ENCODE measurements at regions not wholly inside any gene's neighbourhood (a gene's known extent, or its start where the extent isn't known, plus 50 kb on each side); places are given as distances from the start of the nearest gene placed in this dataset.

DNA sequence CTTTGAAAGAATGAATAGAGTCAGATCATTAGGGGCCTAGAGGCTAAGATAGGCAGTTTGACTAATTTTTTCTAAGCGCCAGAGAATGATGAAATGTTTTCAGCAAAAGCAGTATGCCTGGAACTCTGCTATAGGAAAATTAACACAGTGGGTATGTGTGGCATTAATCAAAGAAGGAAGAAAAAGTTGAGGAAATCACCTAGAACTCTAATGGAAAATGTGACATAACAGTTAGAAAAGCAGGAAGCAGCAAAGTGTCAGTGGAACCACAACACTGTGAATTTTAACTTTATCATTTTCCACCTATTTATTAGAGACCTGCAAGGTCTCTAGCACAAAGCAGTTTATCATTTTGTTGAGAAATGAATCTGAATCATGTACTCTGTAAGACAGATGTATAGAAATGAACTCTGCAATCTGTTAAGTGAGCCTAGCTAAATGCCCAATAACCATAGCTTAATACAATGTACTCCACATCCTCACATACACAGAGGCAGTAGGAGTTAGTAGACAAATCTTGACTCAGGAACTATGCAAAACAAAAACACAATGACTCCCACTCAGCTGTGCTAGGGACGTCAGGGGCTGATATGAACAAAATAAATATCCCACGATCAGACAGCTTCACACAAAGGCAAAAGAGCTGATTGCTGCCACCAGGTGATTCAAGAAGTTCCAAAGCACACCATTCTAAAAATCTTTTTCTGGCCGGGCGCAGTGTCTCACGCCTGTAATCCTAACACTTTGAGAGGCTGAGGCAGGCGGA lies 500.7 kb upstream of the NFIA start:
- peaks cover 7% of the 10 kb centered on the region for H3K9me3 Mint-ChIP-seq (ENCODE audit: low read depth)
- H3K27me3 Mint-ChIP-seq: no peaks in the 10 kb centered on the region
- H3K4me1 Mint-ChIP-seq (ENCODE audit: low read depth): no peaks in the 10 kb centered on the region
- H3K27ac Mint-ChIP-seq: no peak overlapping the region
- H3K36me3 Mint-ChIP-seq: no peaks in the 10 kb centered on the region
- no peak overlapping the region for H3K4me3 Mint-ChIP-seq

- no peaks in the 10 kb centered on the region for H3K4me1 Mint-ChIP-seq (ENCODE audit: low read depth)
- no peak overlapping the region for H3K27ac Mint-ChIP-seq
- H3K4me3 Mint-ChIP-seq: no peak overlapping the region
- no peaks in the 10 kb centered on the region for H3K9me3 Mint-ChIP-seq (ENCODE audit: low read depth)
- peaks cover 1% of the 10 kb centered on the region for H3K27me3 Mint-ChIP-seq
- no peaks in the 10 kb centered on the region for H3K36me3 Mint-ChIP-seq
Measured at GRCh38 chr1:60577029-60577428, 503.5 kb upstream of the C1orf87 start.

DNA sequence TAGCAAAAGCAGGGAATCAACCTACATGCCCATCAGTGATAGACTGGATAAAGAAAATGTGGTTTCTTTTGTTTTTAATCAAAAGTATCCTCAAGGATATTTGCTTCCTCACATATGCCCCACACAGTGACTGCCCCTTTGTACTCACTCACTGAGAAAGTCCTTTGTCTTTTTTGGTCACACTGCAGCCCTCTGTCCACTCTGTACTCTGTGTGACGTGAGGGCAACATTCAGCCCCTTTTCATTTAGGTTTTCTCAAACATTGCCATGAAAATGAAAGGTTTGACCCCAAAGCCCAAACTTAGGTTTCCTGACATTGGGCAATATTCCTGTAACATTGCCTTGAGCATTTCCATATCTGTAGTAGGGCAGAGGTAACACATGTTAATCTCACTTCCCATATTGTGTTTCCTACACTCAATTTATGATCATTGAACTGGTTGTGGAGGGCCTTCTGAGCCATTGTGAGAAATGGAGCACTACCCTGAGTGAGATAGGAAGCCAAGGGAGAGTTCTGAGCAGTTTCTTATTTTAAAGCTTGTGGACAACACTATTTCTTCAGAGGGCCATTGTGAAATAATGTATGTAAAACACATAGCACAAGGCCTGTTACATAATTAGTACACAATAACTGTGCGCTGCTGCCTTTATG lies 501.9 kb upstream of the C1orf87 start:
- Mint-ChIP-seq H3K4me3 (no peak overlapping the region), H3K36me3 (no peaks in the 10 kb centered on the region), H3K27ac (no peak overlapping the region), H3K9me3 (ENCODE audit: low read depth) (no peaks in the 10 kb centered on the region), H3K27me3 (peaks cover 2% of the 10 kb centered on the region), H3K4me1 (ENCODE audit: low read depth) (no peaks in the 10 kb centered on the region)

DNA sequence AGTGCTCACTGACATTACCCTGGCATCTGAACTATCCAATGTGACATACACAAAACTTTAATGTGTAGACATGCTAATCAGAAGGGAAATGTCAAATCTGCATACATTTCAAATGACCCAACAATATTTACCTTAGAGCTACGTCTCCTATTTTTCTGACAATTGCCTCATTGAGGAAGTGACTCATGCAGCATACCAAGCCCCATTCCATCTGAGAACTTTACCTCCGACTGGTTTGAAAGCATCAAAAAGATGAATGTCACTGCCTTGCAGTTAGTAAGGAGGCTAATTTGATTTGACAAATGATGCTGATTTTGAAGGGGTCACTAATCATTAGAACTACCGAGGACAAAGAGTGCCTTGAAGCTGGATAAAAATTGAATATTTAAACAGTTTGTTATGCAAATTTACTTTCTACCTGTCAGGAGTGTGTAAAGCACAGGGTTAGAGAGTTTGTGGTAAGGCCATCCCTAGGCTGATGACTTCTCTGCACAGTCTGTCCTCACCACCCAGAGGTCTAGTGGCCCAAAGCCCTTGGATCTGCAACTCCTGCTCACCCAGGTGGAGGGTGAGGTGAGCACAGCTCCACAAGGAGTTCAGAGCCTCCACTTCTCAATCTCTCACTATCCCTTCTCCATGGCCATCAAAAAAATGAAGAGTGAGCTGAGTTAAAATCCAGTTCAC lies 500.3 kb upstream of the C1orf87 start:
- H3K9me3 Mint-ChIP-seq (ENCODE audit: low read depth): no peaks in the 10 kb centered on the region
- H3K27me3 Mint-ChIP-seq: peaks cover 5% of the 10 kb centered on the region
- H3K27ac Mint-ChIP-seq: no peak overlapping the region
- no peak overlapping the region for H3K4me3 Mint-ChIP-seq
- no peaks in the 10 kb centered on the region for H3K36me3 Mint-ChIP-seq
- H3K4me1 Mint-ChIP-seq (ENCODE audit: low read depth): no peaks in the 10 kb centered on the region

DNA sequence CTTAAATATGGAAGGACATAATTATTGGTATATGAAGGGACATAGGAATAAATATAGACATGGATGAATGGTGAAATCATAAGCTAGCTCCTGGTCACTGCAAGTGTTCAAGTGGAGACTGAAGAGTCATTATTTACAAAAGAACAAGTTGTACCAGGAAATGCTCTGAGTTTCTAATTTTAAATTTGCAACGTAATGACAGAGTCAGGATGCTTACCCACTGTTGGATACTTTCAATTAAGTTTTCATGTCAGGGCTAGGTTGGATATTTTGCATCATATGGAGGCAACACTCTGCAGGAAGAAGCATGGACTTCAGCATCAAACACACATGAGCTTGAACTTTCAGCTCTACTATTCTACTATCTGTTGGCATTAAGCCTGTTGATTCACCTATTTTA lies 499.6 kb upstream of the C1orf87 start:
- H3K9me3 Mint-ChIP-seq (ENCODE audit: low read depth): no peaks in the 10 kb centered on the region
- peaks cover 7% of the 10 kb centered on the region for H3K27me3 Mint-ChIP-seq
- H3K36me3 Mint-ChIP-seq: no peaks in the 10 kb centered on the region
- no peaks in the 10 kb centered on the region for H3K4me1 Mint-ChIP-seq (ENCODE audit: low read depth)
- H3K4me3 Mint-ChIP-seq: no peak overlapping the region
- H3K27ac Mint-ChIP-seq: no peak overlapping the region

DNA sequence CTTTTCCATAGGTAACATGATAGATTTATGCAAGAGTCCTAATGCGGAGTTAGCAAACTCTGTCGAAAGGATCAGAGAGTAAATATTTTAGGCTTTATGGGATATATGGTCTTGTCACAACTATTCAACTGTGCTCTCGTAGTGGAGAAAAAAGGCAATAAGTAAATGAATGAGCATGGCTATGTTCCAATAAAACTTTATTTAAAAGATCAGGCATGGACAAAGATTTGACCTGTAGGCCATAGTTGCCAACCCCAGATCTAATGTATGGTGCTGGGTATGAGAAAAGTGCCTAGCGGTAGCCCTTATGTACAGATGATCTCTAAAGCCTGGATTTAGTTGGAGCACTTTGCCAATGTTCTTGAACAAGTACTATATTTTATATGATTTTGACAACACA lies 498.8 kb upstream of the C1orf87 start:
- Mint-ChIP-seq H3K4me1 (ENCODE audit: low read depth) (no peaks in the 10 kb centered on the region), H3K9me3 (ENCODE audit: low read depth) (no peaks in the 10 kb centered on the region), H3K27ac (no peak overlapping the region), H3K27me3 (peaks cover 9% of the 10 kb centered on the region), H3K36me3 (no peaks in the 10 kb centered on the region), H3K4me3 (no peak overlapping the region)

- Mint-ChIP-seq H3K4me3 (no peak overlapping the region), H3K4me1 (ENCODE audit: low read depth) (no peaks in the 10 kb centered on the region), H3K27ac (no peak overlapping the region), H3K36me3 (no peaks in the 10 kb centered on the region), H3K27me3 (peaks cover 9% of the 10 kb centered on the region), H3K9me3 (ENCODE audit: low read depth) (no peaks in the 10 kb centered on the region)
Measured at GRCh38 chr1:60571811-60572210, 498.2 kb upstream of the C1orf87 start.

- H3K4me1 Mint-ChIP-seq (ENCODE audit: low read depth): no peaks in the 10 kb centered on the region
- peaks cover 7% of the 10 kb centered on the region for H3K27me3 Mint-ChIP-seq
- H3K9me3 Mint-ChIP-seq (ENCODE audit: low read depth): no peaks in the 10 kb centered on the region
- H3K4me3 Mint-ChIP-seq: no peak overlapping the region
- H3K27ac Mint-ChIP-seq: no peak overlapping the region
- no peaks in the 10 kb centered on the region for H3K36me3 Mint-ChIP-seq
Measured at GRCh38 chr1:60569189-60569588, 495.6 kb upstream of the C1orf87 start.

DNA sequence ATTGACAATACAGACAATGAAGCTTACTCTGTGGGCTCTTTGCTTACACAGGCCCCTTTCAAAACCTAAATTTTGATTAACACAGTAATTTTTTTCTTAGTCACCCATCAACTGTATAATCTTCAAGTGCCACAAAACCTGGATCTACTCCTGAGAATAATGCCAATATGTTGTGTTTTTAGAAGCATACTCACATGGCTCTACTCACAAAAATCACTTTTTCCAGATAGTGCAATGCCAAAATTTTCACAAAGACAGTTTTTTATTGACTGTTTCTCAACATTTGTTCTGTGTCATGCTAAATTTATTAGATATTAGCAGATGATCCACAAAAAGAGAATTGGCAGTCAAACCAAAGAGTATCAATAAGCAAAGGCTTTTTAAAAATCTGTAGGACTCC lies 493.7 kb upstream of the C1orf87 start:
- no peak overlapping the region for H3K27ac Mint-ChIP-seq
- peaks cover 7% of the 10 kb centered on the region for H3K27me3 Mint-ChIP-seq
- H3K4me1 Mint-ChIP-seq (ENCODE audit: low read depth): no peaks in the 10 kb centered on the region
- H3K36me3 Mint-ChIP-seq: no peaks in the 10 kb centered on the region
- no peaks in the 10 kb centered on the region for H3K9me3 Mint-ChIP-seq (ENCODE audit: low read depth)
- H3K4me3 Mint-ChIP-seq: no peak overlapping the region

DNA sequence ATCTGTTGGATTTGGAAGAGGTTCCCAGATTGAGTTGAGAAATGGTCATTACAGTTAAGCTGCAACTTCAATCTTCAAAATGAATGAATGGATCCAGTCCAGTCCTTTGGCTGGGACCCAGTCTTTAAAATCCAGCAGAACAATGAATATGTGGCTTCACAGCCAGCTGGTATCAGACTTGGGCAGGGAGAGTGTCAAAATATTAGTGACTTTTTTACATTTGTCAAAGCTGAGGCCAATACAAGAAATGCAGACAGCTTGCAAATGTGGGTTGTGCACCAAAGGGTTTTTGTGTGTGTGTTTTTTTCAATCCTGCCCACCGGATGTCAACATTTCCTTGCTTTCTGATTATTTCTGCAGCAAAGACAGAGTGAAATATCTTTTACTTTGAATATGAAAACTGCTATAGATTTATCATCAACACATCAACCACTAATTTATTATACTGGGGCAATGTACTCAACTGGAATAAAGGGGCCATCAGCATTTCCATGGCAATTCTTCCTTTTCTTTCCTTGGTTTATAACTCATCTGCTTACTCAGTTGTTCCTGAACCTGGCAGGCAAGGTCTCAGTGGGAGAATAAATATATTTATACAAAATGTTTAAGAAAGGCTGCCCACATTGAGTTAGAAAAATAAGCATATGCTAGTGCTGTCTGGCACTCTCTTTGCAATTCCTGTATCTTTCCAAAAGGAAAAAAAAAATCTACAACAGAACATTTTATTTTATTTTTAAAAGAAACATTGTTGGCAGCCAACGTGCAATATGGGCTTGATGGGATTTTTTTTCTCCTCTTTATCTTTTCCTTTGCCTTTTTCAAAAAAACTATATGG lies 491.6 kb upstream of the C1orf87 start:
- H3K4me3 Mint-ChIP-seq: no peak overlapping the region
- peaks cover 3% of the 10 kb centered on the region for H3K9me3 Mint-ChIP-seq (ENCODE audit: low read depth)
- H3K27me3 Mint-ChIP-seq: peaks cover 6% of the 10 kb centered on the region
- H3K36me3 Mint-ChIP-seq: no peaks in the 10 kb centered on the region
- no peak overlapping the region for H3K27ac Mint-ChIP-seq
- H3K4me1 Mint-ChIP-seq (ENCODE audit: low read depth): no peaks in the 10 kb centered on the region

DNA sequence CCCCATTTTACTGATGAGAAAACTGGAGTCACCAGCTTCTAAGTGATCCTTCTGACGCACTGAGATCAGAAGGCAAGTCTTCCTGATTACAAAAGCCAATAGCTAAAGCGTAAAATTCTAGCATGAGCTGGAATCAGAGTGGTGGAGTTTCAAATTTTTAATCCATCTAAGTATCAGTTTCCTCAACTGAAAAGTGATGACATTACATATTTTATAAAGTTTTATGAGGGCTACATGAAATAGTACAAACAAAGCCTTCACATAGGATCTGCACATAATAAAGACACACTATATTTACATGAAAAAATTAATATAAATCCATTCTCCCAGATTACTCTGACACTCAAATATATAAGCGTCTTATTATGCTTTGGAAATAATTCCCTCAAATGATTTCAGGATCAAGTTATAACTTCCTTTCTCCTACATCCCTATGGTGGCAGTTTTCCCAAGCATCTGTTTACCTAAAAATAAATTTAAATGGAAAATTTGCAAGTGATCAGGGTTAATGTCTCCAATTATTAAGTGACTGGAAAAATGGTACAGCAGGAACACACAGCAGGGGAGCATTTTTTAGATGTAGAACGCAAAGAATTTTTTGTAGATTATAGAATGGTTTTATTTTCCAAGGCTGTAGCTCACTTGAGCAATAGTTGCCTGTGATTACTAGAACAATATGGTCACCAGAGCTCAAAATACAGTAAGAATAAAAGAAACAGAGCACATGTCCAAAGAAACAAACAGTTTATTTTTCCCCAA lies 490.4 kb upstream of the C1orf87 start:
- peaks cover 3% of the 10 kb centered on the region for H3K9me3 Mint-ChIP-seq (ENCODE audit: low read depth)
- no peaks in the 10 kb centered on the region for H3K36me3 Mint-ChIP-seq
- H3K27me3 Mint-ChIP-seq: peaks cover 6% of the 10 kb centered on the region
- H3K4me3 Mint-ChIP-seq: no peak overlapping the region
- no peak overlapping the region for H3K27ac Mint-ChIP-seq
- H3K4me1 Mint-ChIP-seq (ENCODE audit: low read depth): no peaks in the 10 kb centered on the region

DNA sequence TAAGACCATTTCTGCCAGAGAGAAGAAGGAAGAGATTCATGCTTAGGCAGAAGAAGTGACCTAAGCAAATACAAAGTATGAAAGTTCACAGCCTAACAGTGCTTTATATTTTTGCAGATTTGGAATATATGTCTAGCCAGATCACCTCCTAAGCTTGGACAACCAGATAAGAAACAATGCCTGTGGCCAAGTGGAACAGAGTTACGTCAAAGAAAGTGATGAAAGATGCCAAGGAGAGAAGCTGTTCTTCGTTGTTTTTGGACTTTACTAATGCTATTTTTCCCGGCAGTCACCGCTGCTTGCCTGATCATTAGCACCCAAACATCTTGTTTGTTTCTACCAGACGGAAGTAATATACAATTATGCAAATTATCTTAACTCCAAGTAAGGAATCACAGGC lies 489.2 kb upstream of the C1orf87 start:
- Mint-ChIP-seq H3K27ac (no peak overlapping the region), H3K27me3 (peaks cover 3% of the 10 kb centered on the region), H3K36me3 (no peaks in the 10 kb centered on the region), H3K4me1 (ENCODE audit: low read depth) (no peaks in the 10 kb centered on the region), H3K4me3 (no peak overlapping the region), H3K9me3 (ENCODE audit: low read depth) (peaks cover 3% of the 10 kb centered on the region)

GRCh38 chr1:60560701-60561100 lies 487.1 kb upstream of the C1orf87 start:
- peaks cover 3% of the 10 kb centered on the region for H3K9me3 Mint-ChIP-seq (ENCODE audit: low read depth)
- no peaks in the 10 kb centered on the region for H3K4me1 Mint-ChIP-seq (ENCODE audit: low read depth)

DNA sequence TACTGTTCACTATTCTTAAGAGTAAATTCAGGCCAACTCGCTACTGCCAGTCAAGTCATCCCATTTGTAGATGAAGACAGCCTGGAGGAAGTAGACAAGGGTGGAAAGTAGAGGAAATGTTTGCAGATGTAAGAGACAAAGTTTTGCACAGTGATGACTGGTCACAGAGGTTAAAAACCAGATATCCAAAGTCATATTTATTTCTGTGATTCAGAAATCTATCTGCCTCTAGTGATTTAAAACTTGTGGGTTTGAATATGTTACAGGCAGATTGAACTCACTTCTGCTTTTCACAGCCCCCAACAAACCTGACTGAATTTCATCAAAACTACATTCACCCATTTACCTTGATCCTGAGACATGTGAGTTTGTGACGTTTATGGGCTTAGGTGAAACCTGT lies 484.7 kb upstream of the C1orf87 start:
- H3K4me3 Mint-ChIP-seq: no peak overlapping the region
- no peaks in the 10 kb centered on the region for H3K36me3 Mint-ChIP-seq
- H3K9me3 Mint-ChIP-seq (ENCODE audit: low read depth): peaks cover 3% of the 10 kb centered on the region
- H3K27ac Mint-ChIP-seq: no peak overlapping the region
- H3K27me3 Mint-ChIP-seq: peaks cover 2% of the 10 kb centered on the region
- H3K4me1 Mint-ChIP-seq (ENCODE audit: low read depth): no peaks in the 10 kb centered on the region

More at GRCh38 chr1:60560701-60561100, 487.1 kb upstream of the C1orf87 start:
- Mint-ChIP-seq H3K4me3 (no peak overlapping the region), H3K27ac (no peak overlapping the region), H3K36me3 (no peaks in the 10 kb centered on the region), H3K27me3 (peaks cover 2% of the 10 kb centered on the region)

Measured in activated naive CD8-positive, alpha-beta T cell (primary cell).